PC-9 (cell line): ENCODE measurements at regions not wholly inside any gene's neighbourhood (a gene's known extent, or its start where the extent isn't known, plus 50 kb on each side); places are given as distances from the start of the nearest gene placed in this dataset.

Source experiments
- BruUV-seq: library from RNA; stranded (reverse); fragments of 400-500 nt; replicated peaks from 2 replicates; lab custom pipeline; 2021; lab: Mats Ljungman, UMichigan
- CTCF ChIA-PET: fragments of 300-600 bp; sonication (Branson Sonifier 250); formaldehyde crosslinking; loops from one replicate; lab custom pipeline; 2022; ENCODE audit warnings: antibody characterized with exemption; lab: Charles Lee
- POLR2A ChIA-PET: fragments of 300-600 bp; sonication (Branson Sonifier 250); formaldehyde crosslinking; loops from one replicate; lab custom pipeline; 2022; ENCODE audit warnings: antibody characterized with exemption; ENCODE audit not compliant: unreplicated experiment; lab: Charles Lee
- DNase-seq, 2 experiments: peaks; one replicate each; pipeline versions ENCODE4 v3.0.0 to v3.0.0-alpha.2; 2015 to 2022; ENCODE audit warnings: mixed read lengths in 1 of 2
- H2AFZ ChIP-seq: fragments of 200-600 bp; sonication (generic); 2 replicates; pipeline ENCODE4 v1.8.1; 2017; ENCODE audit warnings: antibody characterized with exemption
- H3F3A ChIP-seq: fragments of 200-600 bp; sonication (generic); 2 replicates; pipeline ENCODE4 v1.8.1; 2017; ENCODE audit warnings: antibody characterized with exemption, mild to moderate bottlenecking, low read depth; ENCODE audit not compliant: insufficient read depth
- H3K27ac ChIP-seq: fragments of 200-600 bp; sonication (generic); 2 replicates; pipeline ENCODE4 v1.6.1; 2016; ENCODE audit warnings: mixed run types
- H3K27me3 ChIP-seq: fragments of 200-600 bp; sonication (generic); 2 replicates; pipeline ENCODE4 v1.6.1; 2016; ENCODE audit warnings: low read depth, mixed run types; ENCODE audit not compliant: insufficient read depth
- H3K36me3 ChIP-seq: fragments of 200-600 bp; sonication (generic); 2 replicates; pipeline ENCODE4 v1.6.1; 2016; ENCODE audit warnings: low read depth, mixed run types
- H3K4me1 ChIP-seq: fragments of 200-600 bp; sonication (generic); replicated peaks from 2 replicates; pipeline ENCODE4 v1.6.1; 2016; ENCODE audit warnings: mixed run types; ENCODE audit not compliant: insufficient read depth
- H3K4me2 ChIP-seq: fragments of 200-600 bp; sonication (generic); 2 replicates; pipeline ENCODE4 v1.6.1; 2017; ENCODE audit warnings: mixed run types
- H3K4me3 ChIP-seq: fragments of 200-600 bp; sonication (generic); 2 replicates; pipeline ENCODE4 v1.6.1; 2016; ENCODE audit warnings: mixed run types
- H3K79me2 ChIP-seq: fragments of 200-600 bp; sonication (generic); 2 replicates; pipeline ENCODE4 v1.6.1; 2017; ENCODE audit warnings: low read depth, mixed run types
- H3K9me2 ChIP-seq: fragments of 200-600 bp; sonication (generic); 2 replicates; pipeline ENCODE4 v1.8.1; 2017; ENCODE audit warnings: mild to moderate bottlenecking; ENCODE audit not compliant: insufficient read depth
- H3K9me3 ChIP-seq: fragments of 200-600 bp; sonication (generic); 2 replicates; pipeline ENCODE4 v1.8.1; 2016; ENCODE audit warnings: low read depth; ENCODE audit not compliant: insufficient read depth
- H4K20me1 ChIP-seq: fragments of 200-600 bp; sonication (generic); 2 replicates; pipeline ENCODE4 v1.8.1; 2017; ENCODE audit not compliant: insufficient read depth
- EZH2 ChIP-seq: fragments of 200-600 bp; sonication (generic); IDR thresholded peaks from 2 replicates; pipeline ENCODE4 v1.8.0; 2017; ENCODE audit warnings: antibody characterized with exemption, low read depth
- intact Hi-C: fragments of 100-400 bp; cut with micrococcal nuclease; formaldehyde crosslinking; loops from one replicate; pipeline ENCODE4 v1.10.0; 2022; ENCODE audit not compliant: unreplicated experiment
- TF ChIP-seq, protein P1 (sequence below): fragments of 200-600 bp; sonication (generic); conservative IDR thresholded peaks from 2 replicates; pipeline ENCODE4 v1.6.1; 2017; ENCODE audit warnings: mixed run types, antibody characterized with exemption, mild to moderate bottlenecking, moderate library complexity

DNA sequence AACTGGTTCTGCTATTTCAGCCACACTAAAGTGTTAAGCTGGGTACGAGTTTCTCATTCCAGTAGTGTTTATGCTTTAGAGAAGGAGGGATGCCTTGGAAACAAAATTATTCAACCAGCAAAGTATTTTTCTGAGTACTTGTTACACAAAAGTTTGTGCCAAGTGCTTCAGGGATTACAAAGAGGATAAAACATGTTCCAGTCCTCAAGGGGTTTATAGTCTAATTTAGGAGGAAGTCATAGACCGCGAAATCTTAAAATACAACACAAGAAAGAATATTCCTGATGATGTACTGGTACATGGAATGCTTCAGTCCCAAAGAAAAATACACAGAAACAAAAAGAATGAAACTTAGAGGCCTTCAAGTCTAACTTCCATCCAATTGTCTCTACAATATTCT is 85.4 kb upstream of the NR4A3 start:
- Histone ChIP-seq H3K79me2 (no peaks in the 10 kb centered on the region), H3K36me3 (no peaks in the 10 kb centered on the region), H2AFZ (no peak overlapping the region), H3K4me1 (no peaks in the 10 kb centered on the region), H3F3A (no peaks in the 10 kb centered on the region), H3K27me3 (no peaks in the 10 kb centered on the region), H3K9me3 (no peaks in the 10 kb centered on the region), H3K9me2 (no peaks in the 10 kb centered on the region; the same call in 1 of the 2 replicates), H3K27ac (no peak overlapping the region), H3K4me2 (no peak overlapping the region), H3K4me3 (no peak overlapping the region), H4K20me1 (no peaks in the 10 kb centered on the region; the same call in 1 of the 2 replicates)
- ChIA-PET POLR2A (no interaction called here), CTCF (no interaction called here)
- no TSS peak for BruUV-seq
- TF ChIP-seq EZH2, result no peak
- TF ChIP-seq, protein P1, sequence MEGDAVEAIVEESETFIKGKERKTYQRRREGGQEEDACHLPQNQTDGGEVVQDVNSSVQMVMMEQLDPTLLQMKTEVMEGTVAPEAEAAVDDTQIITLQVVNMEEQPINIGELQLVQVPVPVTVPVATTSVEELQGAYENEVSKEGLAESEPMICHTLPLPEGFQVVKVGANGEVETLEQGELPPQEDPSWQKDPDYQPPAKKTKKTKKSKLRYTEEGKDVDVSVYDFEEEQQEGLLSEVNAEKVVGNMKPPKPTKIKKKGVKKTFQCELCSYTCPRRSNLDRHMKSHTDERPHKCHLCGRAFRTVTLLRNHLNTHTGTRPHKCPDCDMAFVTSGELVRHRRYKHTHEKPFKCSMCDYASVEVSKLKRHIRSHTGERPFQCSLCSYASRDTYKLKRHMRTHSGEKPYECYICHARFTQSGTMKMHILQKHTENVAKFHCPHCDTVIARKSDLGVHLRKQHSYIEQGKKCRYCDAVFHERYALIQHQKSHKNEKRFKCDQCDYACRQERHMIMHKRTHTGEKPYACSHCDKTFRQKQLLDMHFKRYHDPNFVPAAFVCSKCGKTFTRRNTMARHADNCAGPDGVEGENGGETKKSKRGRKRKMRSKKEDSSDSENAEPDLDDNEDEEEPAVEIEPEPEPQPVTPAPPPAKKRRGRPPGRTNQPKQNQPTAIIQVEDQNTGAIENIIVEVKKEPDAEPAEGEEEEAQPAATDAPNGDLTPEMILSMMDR, result no peak
- DNase-seq, result no peak
- intact Hi-C loops, result no loop called here

DNA sequence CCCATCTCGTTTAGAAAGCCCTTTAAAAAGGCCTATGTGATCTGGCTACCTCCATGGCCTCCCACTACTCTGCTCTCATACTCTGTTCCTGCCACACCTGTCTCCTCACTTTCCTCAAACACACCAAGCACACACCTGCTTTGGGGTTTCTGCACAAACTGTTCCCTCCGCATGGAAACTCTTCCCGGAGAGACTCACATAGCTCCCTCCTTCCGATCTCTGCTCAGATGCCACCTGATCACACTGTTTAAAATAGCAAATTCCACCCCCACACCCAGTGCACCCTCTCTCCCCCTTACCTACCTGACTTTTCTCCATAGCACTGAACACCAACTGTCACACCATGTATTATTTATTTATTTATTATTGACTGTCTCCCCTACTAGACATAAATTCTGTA is 84.0 kb upstream of the NR4A3 start:
- ChIA-PET CTCF (no interaction called here), POLR2A (no interaction called here)
- Histone ChIP-seq H3K9me2 (no peaks in the 10 kb centered on the region; the same call in 1 of the 2 replicates), H3K79me2 (no peaks in the 10 kb centered on the region), H4K20me1 (no peaks in the 10 kb centered on the region; the same call in 1 of the 2 replicates), H3K27me3 (no peaks in the 10 kb centered on the region), H3K9me3 (no peaks in the 10 kb centered on the region), H3K27ac (no peak overlapping the region), H3K4me1 (no peaks in the 10 kb centered on the region), H3K36me3 (no peaks in the 10 kb centered on the region), H2AFZ (no peak overlapping the region), H3K4me3 (no peak overlapping the region), H3F3A (no peaks in the 10 kb centered on the region), H3K4me2 (no peak overlapping the region)
- no TSS peak for BruUV-seq
- no peak for TF ChIP-seq EZH2
- TF ChIP-seq, protein P1, result no peak
- intact Hi-C loops, result no loop called here
- DNase-seq, result no peak

DNA sequence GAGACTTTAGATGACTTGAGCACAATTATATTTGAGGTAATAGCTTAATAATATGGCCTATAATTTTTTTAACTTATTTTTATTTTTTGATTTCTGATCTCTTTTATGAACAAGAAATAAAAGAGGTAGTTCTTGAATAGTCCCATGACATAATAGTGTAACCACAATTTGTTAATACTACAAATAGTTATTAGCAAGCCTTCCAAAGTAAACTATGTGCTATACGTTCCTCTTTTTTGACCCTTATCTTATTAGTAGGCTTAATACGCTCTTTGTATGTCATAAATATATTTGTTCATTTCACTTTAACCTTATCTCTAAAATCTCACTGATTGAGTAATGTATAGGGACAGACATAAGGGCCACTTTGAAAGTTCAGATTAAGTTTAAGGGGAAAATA is 78.7 kb upstream of the NR4A3 start:
- Histone ChIP-seq H3K27me3 (no peaks in the 10 kb centered on the region), H3K9me3 (no peaks in the 10 kb centered on the region; the same call in 1 of the 2 replicates), H3K4me2 (no peak overlapping the region), H3K36me3 (no peaks in the 10 kb centered on the region), H3F3A (no peaks in the 10 kb centered on the region), H2AFZ (no peak overlapping the region), H3K4me1 (no peaks in the 10 kb centered on the region), H3K27ac (no peak overlapping the region), H3K79me2 (no peaks in the 10 kb centered on the region), H3K4me3 (no peak overlapping the region), H4K20me1 (no peaks in the 10 kb centered on the region), H3K9me2 (no peaks in the 10 kb centered on the region)
- intact Hi-C loops, result no loop called here
- ChIA-PET CTCF (no interaction called here), POLR2A (no interaction called here)
- no peak for DNase-seq
- no TSS peak for BruUV-seq
- TF ChIP-seq, protein P1, result no peak
- no peak for TF ChIP-seq EZH2
